CD4-positive, alpha-beta T cell (primary cell): ENCODE measurements at regions not wholly inside any gene's neighbourhood (a gene's known extent, or its start where the extent isn't known, plus 50 kb on each side); places are given as distances from the start of the nearest gene placed in this dataset.

ENCODE experiments used
- ATAC-seq: fragments of 200-7000 bp; cut with Tn5 transposase; one replicate; pipeline ENCODE4 v1.10.0; 2022; ENCODE audit warnings: mild to moderate bottlenecking; ENCODE audit not compliant: poor library complexity
- CTCF ChIA-PET: fragments of 350-600 bp; sonication (Branson Sonifier 250); formaldehyde crosslinking; loops from one replicate; lab custom pipeline; 2021; ENCODE audit warnings: antibody characterized with exemption, inconsistent platforms; lab: Charles Lee
- POLR2A ChIA-PET: fragments of 350-600 bp; sonication (Branson Sonifier 250); formaldehyde crosslinking; loops from one replicate; lab custom pipeline; 2021; ENCODE audit warnings: antibody characterized with exemption, inconsistent platforms; lab: Charles Lee
- DNase-seq, 14 experiments: peaks; one replicate each; pipeline ENCODE4 v3.0.0-alpha.2; 2013 to 2020; ENCODE audit warnings: mixed read lengths in 2 of 14
- H3K27ac ChIP-seq, 2 donors: one replicate each; pipeline versions ENCODE4 v1.5.1 to v1.7.0; 2013; ENCODE audit warnings: low read length in 2 of 2, low read depth in 1 of 2, mild to moderate bottlenecking in 1 of 2
- H3K27me3 ChIP-seq, 2 experiments: 1 replicate in 1 of 2; 2 replicates in 1 of 2; pipeline versions ENCODE4 v1.6.1 to v1.7.0; 2013; ENCODE audit warnings: low read length in 2 of 2, control low read depth in 1 of 2, mild to moderate bottlenecking in 1 of 2, moderate library complexity in 1 of 2; ENCODE audit not compliant: insufficient read depth in 2 of 2, control insufficient read depth in 1 of 2
- H3K36me3 ChIP-seq: one replicate; pipeline ENCODE4 v1.6.1; 2013; ENCODE audit warnings: low read length, control low read depth; ENCODE audit not compliant: insufficient read depth
- H3K4me1 ChIP-seq: one replicate; pipeline ENCODE4 v1.6.1; 2013; ENCODE audit warnings: low read length, control low read depth; ENCODE audit not compliant: insufficient read depth
- H3K4me3 ChIP-seq: one replicate; pipeline ENCODE4 v1.5.1; 2013; ENCODE audit warnings: mild to moderate bottlenecking, low read length, moderate library complexity
- H3K9me3 ChIP-seq, 2 experiments: 1 replicate in 1 of 2; 2 replicates in 1 of 2; pipeline versions ENCODE4 v1.6.1 to v1.7.0; 2013; ENCODE audit warnings: low read length in 2 of 2, mild to moderate bottlenecking in 2 of 2, control low read depth in 1 of 2, moderate library complexity in 1 of 2; ENCODE audit not compliant: control insufficient read depth in 1 of 2, insufficient read depth in 1 of 2
- H3K27ac Mint-ChIP-seq: one replicate; pipeline ENCODE4 v1.8.0; 2020; ENCODE audit warnings: mixed read lengths
- H3K27me3 Mint-ChIP-seq: one replicate; pipeline ENCODE4 v1.8.0; 2021; ENCODE audit warnings: mixed read lengths
- H3K36me3 Mint-ChIP-seq: one replicate; pipeline ENCODE4 v1.8.0; 2021; ENCODE audit warnings: low read depth, mixed read lengths
- H3K4me1 Mint-ChIP-seq: one replicate; pipeline ENCODE4 v1.8.0; 2021; ENCODE audit warnings: low read depth, mixed read lengths
- H3K4me3 Mint-ChIP-seq: one replicate; pipeline ENCODE4 v1.8.0; 2020; ENCODE audit warnings: mild to moderate bottlenecking, mixed read lengths
- H3K9me3 Mint-ChIP-seq: one replicate; pipeline ENCODE4 v1.8.0; 2020; ENCODE audit warnings: mixed read lengths
- intact Hi-C, 2 experiments: fragments of 100-400 bp; cut with DNase I in 1 of 2; cut with micrococcal nuclease in 1 of 2; formaldehyde crosslinking; loops; one replicate each; pipeline versions ENCODE4 v1.15.1 to v1.9.0; 2023 to 2025; cut with DNase I, micrococcal nuclease
- TF ChIP-seq, protein P1 (sequence below): fragments of 200-600 bp; IDR thresholded peaks from one replicate; pipeline ENCODE4 v1.8.0; 2022; ENCODE audit warnings: antibody characterized with exemption, mild to moderate bottlenecking

DNA sequence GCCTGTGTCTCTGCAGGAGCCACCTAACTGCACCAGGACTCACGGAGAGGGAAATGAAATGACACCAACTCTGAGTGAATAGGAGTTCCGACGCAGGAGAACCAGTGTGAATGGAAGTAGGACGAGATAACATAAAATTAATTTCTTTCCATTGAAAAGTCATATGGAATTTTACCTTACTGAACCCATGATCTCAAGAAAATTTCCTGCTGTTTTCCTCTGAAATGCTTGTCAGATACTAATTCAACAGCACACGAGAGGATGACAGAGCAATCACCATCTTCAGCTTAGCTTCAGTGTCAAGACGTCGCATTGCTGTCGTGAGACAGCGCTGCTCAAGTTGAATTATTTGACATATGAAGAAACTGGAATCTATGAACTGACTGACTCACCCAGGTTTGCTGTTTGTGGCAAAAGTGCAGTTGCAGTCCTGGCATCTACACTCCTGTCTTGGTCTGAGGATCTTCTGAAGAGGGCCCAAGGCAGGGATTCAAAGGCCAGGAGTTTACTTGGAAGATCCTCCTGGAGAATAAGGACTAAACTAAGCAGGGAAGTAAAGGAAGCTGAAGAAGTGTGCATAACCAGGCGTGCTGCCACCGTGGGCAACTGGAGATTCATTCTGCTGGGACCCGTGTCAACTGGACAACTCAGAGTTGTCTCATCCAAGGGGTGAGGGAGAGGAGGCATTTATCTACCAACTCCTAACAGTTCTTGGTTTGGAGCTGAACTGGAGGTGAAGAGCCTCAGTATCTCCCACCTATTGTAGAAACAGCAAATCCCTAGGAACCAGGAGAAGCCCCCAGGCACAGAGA lies 214.4 kb upstream of the IRS2 start:
- H3K27ac Mint-ChIP-seq, result no peak overlapping the region
- no peak for ATAC-seq

DNA sequence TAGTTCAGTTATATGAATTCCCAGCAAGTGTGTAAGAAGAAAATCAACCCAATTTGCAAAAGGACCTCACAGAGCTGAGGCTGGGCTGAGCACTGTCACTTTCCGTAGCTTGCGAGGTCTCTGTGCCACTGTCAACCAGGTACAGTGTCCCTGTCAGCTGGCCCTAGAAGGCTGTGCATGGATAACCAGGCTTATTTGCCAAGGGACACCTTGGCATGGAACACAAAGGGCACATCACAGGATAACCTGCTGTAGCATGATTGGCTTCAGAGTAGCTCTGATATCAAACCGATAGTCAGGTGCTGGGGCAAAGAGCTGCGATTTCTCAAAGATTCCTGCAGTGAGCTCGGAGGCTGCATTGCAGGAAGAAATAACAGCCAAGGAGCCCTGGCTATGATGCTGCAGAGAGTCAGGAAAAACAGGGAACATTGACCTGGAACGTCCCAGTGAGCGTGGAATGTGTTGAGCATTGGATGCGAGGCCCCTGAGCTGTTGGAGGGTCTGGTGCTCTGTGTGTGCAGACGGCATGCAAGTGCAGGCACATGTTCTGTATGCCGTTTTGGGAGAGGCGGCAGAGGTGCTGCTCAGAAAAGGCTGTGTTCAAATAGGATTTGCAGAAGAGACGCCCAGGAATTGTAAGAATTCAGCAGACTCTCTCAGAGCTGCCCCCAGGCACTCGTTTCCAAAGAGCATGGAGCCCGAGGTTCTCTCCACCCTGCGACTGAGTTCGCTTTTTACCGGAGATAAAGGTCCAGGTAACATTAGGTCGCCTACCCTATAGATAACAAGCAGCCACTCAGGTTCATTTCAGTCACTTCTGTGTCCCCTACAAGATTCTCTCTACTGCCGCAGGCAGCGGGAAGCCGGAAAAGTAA lies 213.5 kb upstream of the IRS2 start:
- H3K9me3 Mint-ChIP-seq, result no peaks in the 10 kb centered on the region
- intact Hi-C loops, result no loop called here
- H3K27ac Mint-ChIP-seq, result no peak overlapping the region

More for the DNA sequence above, 214.4 kb upstream of the IRS2 start:
- Mint-ChIP-seq H3K9me3 (no peaks in the 10 kb centered on the region), H3K36me3 (no peaks in the 10 kb centered on the region), H3K4me3 (no peak overlapping the region), H3K4me1 (no peaks in the 10 kb centered on the region), H3K27me3 (peaks cover 9% of the 10 kb centered on the region)
- H3K4me3 ChIP-seq, result no peak overlapping the region
- CTCF ChIA-PET, result no interaction called here
- POLR2A ChIA-PET, result no interaction called here
- H3K36me3 ChIP-seq, result no peaks in the 10 kb centered on the region
- H3K27ac ChIP-seq, result no peak overlapping the region
- no peaks in the 10 kb centered on the region for H3K4me1 ChIP-seq
- H3K9me3 ChIP-seq, result no peaks in the 10 kb centered on the region
- TF ChIP-seq, protein P1, sequence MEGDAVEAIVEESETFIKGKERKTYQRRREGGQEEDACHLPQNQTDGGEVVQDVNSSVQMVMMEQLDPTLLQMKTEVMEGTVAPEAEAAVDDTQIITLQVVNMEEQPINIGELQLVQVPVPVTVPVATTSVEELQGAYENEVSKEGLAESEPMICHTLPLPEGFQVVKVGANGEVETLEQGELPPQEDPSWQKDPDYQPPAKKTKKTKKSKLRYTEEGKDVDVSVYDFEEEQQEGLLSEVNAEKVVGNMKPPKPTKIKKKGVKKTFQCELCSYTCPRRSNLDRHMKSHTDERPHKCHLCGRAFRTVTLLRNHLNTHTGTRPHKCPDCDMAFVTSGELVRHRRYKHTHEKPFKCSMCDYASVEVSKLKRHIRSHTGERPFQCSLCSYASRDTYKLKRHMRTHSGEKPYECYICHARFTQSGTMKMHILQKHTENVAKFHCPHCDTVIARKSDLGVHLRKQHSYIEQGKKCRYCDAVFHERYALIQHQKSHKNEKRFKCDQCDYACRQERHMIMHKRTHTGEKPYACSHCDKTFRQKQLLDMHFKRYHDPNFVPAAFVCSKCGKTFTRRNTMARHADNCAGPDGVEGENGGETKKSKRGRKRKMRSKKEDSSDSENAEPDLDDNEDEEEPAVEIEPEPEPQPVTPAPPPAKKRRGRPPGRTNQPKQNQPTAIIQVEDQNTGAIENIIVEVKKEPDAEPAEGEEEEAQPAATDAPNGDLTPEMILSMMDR, result no peak
- intact Hi-C loops, result no loop called here
- no peak for DNase-seq
- no peaks in the 10 kb centered on the region for H3K27me3 ChIP-seq

DNA sequence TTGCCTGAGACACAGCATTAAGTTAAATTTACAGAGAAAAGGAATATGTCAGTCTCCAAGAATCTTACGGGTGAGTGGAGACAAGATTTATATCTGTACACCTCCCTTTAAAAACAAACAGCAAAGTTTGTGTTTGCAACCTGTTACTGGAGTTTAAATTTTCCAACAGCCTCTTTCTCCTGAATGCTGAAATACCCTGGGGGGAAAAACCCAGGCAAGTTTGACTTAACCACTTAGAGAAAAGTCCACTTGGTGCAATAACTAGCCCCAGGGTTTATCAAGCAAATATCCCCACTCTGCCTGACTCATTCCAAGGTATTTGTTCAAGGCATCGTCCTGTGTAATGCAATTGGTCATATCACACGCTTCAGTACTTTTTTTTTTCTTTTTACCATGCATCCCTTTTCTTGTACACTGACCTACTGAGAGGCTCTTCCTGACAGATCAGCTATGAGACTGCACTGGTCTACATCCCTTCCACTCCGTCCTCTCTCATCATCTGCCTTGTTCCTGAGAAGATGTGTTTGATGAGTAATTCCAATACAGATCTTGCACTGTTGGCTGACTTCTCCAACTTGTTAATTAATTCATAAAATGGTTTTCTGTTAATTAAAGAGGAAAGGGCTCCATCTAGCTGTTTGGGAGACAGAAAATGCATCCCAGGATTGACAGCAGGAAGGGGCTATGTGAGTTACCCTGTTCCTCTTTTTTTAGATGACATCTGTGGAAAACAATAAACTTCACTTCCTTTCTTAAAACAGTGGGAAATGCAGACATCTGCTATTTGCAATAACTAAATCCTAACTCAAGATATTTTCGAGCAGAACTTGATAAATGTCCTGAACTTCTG lies 212.5 kb upstream of the IRS2 start:
- no peak overlapping the region for H3K27ac Mint-ChIP-seq
- ATAC-seq (no peak), DNase-seq (no peak)
- no peaks in the 10 kb centered on the region for H3K9me3 Mint-ChIP-seq
- H3K4me3 Mint-ChIP-seq, result no peak overlapping the region
- H3K4me3 ChIP-seq, result no peak overlapping the region
- peaks cover 5% of the 10 kb centered on the region for H3K27me3 Mint-ChIP-seq
- CTCF ChIA-PET, result no interaction called here
- H3K36me3 Mint-ChIP-seq, result no peaks in the 10 kb centered on the region
- H3K36me3 ChIP-seq, result no peaks in the 10 kb centered on the region
- no peaks in the 10 kb centered on the region for H3K4me1 ChIP-seq
- no peaks in the 10 kb centered on the region for H3K4me1 Mint-ChIP-seq
- no peaks in the 10 kb centered on the region for H3K27me3 ChIP-seq
- H3K9me3 ChIP-seq, result no peaks in the 10 kb centered on the region
- TF ChIP-seq, protein P1, result no peak
- POLR2A ChIA-PET, result no interaction called here
- intact Hi-C loops, result no loop called here
- no peak overlapping the region for H3K27ac ChIP-seq

More for the DNA sequence above, 213.5 kb upstream of the IRS2 start:
- Histone ChIP-seq H3K9me3 (no peaks in the 10 kb centered on the region), H3K27me3 (no peaks in the 10 kb centered on the region), H3K4me1 (no peaks in the 10 kb centered on the region), H3K27ac (no peak overlapping the region), H3K4me3 (no peak overlapping the region), H3K36me3 (no peaks in the 10 kb centered on the region)
- ChIA-PET CTCF (no interaction called here), POLR2A (no interaction called here)
- DNase-seq (no peak), ATAC-seq (no peak)
- no peak overlapping the region for H3K4me3 Mint-ChIP-seq
- TF ChIP-seq, protein P1, result no peak
- H3K36me3 Mint-ChIP-seq, result no peaks in the 10 kb centered on the region
- no peaks in the 10 kb centered on the region for H3K4me1 Mint-ChIP-seq
- H3K27me3 Mint-ChIP-seq, result peaks cover 9% of the 10 kb centered on the region
